ENCODE measurements at regions not wholly inside any gene's neighbourhood (a gene's known extent, or its start where the extent isn't known, plus 50 kb on each side); places are given as distances from the start of the nearest gene placed in this dataset.

DNA sequence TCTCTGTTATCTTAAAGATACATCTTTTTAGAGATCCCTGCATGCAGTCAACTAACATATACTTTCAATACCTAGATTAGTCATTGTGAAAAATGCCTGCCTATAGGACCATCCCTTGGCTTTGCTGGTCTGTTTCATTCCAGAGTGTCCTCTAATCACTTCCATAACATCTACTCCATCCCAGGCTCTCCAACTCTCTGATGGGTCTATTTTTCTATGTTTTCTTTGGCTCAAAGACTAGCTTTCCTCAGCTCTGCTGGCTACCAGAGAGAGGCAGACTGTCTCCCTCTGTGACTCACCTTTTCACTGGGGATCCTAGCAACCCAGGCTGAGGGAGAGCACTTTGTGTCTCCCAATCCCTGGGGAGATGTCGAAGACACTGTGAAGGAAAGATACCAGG, 547.7 kb upstream of the MCTP2 start:
- H3K27me3 ChIP-seq (replicated peaks in 1 of 7) = no peaks in the 10 kb centered on the region
- TF ChIP-seq POLR2A (IDR thresholded peaks at IDR 0.05) = no peak
- no peak for TF ChIP-seq POLR2AphosphoS5 (IDR thresholded peaks at IDR 0.05)
- TF ChIP-seq, protein P1, sequence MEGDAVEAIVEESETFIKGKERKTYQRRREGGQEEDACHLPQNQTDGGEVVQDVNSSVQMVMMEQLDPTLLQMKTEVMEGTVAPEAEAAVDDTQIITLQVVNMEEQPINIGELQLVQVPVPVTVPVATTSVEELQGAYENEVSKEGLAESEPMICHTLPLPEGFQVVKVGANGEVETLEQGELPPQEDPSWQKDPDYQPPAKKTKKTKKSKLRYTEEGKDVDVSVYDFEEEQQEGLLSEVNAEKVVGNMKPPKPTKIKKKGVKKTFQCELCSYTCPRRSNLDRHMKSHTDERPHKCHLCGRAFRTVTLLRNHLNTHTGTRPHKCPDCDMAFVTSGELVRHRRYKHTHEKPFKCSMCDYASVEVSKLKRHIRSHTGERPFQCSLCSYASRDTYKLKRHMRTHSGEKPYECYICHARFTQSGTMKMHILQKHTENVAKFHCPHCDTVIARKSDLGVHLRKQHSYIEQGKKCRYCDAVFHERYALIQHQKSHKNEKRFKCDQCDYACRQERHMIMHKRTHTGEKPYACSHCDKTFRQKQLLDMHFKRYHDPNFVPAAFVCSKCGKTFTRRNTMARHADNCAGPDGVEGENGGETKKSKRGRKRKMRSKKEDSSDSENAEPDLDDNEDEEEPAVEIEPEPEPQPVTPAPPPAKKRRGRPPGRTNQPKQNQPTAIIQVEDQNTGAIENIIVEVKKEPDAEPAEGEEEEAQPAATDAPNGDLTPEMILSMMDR (IDR thresholded peaks at IDR 0.05 in 8 of 11, conservative IDR thresholded peaks at IDR 0.05 in 3 of 11) = no peak
- H3K27ac ChIP-seq = no peak overlapping the region
- intact Hi-C loops (cut with DNase I; ENCODE audit: low total_unique reads) = no loop called here
- WGBS, 5 donors = 56 to 83% (median 72%) methylated on average over 1 of the region's 1 CpG
- H3K9me3 ChIP-seq = peaks cover 0 to 66% (median 49%) of the 10 kb centered on the region in 8 donors
- no peak overlapping the region for H3K4me3 ChIP-seq
- H3K36me3 ChIP-seq = no peaks in the 10 kb centered on the region
- no peak for DNase-seq
- H3K4me1 ChIP-seq = no peaks in the 10 kb centered on the region

DNA sequence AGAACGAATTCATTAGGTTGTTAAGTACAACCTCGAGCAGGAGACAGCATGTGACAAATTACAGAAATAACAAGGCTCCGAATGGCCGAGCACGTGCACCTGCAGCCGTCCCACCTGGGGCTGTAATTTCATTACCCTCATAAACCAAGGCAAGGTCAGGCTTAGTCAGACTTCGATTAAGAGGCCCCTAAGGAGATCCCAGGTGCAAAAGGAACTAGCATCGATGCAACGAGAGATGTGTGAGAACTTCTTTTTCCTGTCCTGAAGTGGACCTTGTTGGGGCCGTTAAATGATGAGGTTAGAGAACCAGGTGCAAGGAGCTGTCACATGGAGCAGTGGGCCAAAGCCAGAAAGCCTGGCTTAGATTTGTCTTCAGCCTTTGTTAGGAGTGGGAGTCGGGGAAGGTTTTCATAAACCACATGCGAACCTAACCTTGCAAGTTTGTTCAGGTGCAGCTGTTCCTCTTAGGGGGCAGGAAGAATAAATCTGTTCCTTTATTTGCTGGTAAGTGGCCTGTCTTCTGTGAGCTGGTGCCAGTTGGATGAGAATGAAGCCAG, 559.9 kb upstream of the MCTP2 start:
- no peaks in the 10 kb centered on the region for H3K4me1 ChIP-seq
- no peaks in the 10 kb centered on the region for H3K9me3 ChIP-seq
- intact Hi-C loops (cut with DNase I; ENCODE audit: low total_unique reads) = no loop called here
- H3K27me3 ChIP-seq (replicated peaks in 1 of 7) = no peaks in the 10 kb centered on the region
- no peak overlapping the region for H3K4me3 ChIP-seq
- H3K36me3 ChIP-seq = no peaks in the 10 kb centered on the region
- no peak for DNase-seq
- H3K27ac ChIP-seq = no peak overlapping the region
- TF ChIP-seq POLR2A (IDR thresholded peaks at IDR 0.05) = no peak
- TF ChIP-seq, protein P1 (IDR thresholded peaks at IDR 0.05 in 8 of 11, conservative IDR thresholded peaks at IDR 0.05 in 3 of 11) = no peak
- no peak for TF ChIP-seq POLR2AphosphoS5 (IDR thresholded peaks at IDR 0.05)
- WGBS, 5 donors = 71 to 87% (median 86%) methylated on average over 12 of the region's 12 CpGs

DNA sequence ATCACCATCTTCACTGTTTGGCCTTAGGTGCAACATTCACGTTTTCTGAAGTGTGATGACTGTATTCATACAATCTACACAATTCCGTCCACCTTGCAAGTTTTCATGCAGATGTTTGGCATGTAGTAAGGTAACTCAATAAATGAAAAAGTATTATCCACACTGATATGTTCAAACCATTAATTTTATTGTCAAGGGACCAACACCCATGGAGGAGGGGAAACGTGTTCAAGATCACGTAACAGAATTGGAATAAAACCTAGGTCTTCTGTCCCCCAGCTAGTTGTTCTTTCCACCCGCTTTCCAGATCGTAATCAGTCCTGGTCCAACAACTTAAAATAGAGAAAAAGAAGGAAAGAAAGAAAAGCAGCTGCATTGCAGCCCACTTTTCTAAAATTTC, 560.4 kb upstream of the MCTP2 start:
- 80 to 90% (median 84%) methylated on average over 6 of the region's 6 CpGs for WGBS, 5 donors
- no peak for DNase-seq
- Histone ChIP-seq H3K4me1 (no peaks in the 10 kb centered on the region), H3K27ac (no peak overlapping the region), H3K4me3 (no peak overlapping the region), H3K9me3 (no peaks in the 10 kb centered on the region), H3K27me3 (replicated peaks in 1 of 7) (no peaks in the 10 kb centered on the region), H3K36me3 (no peaks in the 10 kb centered on the region)
- intact Hi-C loops (cut with DNase I; ENCODE audit: low total_unique reads) = no loop called here
- TF ChIP-seq POLR2A (IDR thresholded peaks at IDR 0.05) (no peak), POLR2AphosphoS5 (IDR thresholded peaks at IDR 0.05) (no peak)
- TF ChIP-seq, protein P1 (IDR thresholded peaks at IDR 0.05 in 8 of 11, conservative IDR thresholded peaks at IDR 0.05 in 3 of 11) = no peak

DNA sequence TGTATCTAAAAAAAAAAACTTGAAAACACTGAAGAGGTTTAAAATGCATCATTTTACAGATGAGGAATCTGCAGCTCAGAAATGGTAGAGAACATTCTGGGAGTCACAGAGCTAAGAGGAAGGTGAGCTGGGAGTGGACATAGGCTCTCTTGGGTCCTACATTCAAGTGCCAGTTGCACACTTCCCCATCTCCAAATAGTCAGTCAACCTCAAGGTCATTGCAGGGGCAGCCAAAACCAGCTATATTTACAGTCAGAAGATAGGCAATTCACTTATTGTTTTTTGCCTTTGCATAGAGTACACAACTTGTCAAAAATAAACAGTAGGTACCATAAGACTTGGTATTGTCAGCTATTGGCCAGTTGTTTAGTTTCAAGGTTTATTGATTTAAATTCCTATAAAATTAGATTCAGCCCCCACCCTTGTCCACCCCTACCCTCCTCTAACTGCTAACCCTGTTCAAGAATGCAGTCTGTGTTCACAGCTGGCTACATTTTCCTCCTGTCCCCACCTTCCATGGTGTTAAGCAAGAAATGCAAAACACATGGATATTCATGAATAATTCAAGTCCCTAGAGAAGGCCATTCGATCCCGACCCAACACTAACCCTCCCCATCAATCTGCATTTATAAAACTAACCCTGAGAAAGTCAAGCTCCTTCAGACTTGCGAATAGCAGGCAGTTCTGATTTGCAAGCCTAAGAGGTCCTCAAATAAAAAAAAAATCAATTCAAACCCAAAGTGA, 567.0 kb upstream of the MCTP2 start:
- WGBS, 5 donors = 43 to 62% (median 55%) methylated on average over 3 of the region's 3 CpGs
- Histone ChIP-seq H3K36me3 (no peaks in the 10 kb centered on the region), H3K9me3 (no peaks in the 10 kb centered on the region), H3K27ac (no peak overlapping the region), H3K4me1 (no peaks in the 10 kb centered on the region), H3K27me3 (replicated peaks in 1 of 7) (peaks cover 0 to 3% (median 0%) of the 10 kb centered on the region in 7 donors), H3K4me3 (no peak overlapping the region)
- intact Hi-C loops (cut with DNase I; ENCODE audit: low total_unique reads) = no loop called here
- TF ChIP-seq POLR2AphosphoS5 (IDR thresholded peaks at IDR 0.05) (no peak), POLR2A (IDR thresholded peaks at IDR 0.05) (no peak)
- TF ChIP-seq, protein P1 (IDR thresholded peaks at IDR 0.05 in 8 of 11, conservative IDR thresholded peaks at IDR 0.05 in 3 of 11) = no peak
- DNase-seq = no peak

Data from spleen (tissue), 11 donors.